ENCODE measurements at regions not wholly inside any gene's neighbourhood (a gene's known extent, or its start where the extent isn't known, plus 50 kb on each side); places are given as distances from the start of the nearest gene placed in this dataset.
A peak's percentile ranks its signal among the peaks of the same experiment; 100 is the strongest.

DNA sequence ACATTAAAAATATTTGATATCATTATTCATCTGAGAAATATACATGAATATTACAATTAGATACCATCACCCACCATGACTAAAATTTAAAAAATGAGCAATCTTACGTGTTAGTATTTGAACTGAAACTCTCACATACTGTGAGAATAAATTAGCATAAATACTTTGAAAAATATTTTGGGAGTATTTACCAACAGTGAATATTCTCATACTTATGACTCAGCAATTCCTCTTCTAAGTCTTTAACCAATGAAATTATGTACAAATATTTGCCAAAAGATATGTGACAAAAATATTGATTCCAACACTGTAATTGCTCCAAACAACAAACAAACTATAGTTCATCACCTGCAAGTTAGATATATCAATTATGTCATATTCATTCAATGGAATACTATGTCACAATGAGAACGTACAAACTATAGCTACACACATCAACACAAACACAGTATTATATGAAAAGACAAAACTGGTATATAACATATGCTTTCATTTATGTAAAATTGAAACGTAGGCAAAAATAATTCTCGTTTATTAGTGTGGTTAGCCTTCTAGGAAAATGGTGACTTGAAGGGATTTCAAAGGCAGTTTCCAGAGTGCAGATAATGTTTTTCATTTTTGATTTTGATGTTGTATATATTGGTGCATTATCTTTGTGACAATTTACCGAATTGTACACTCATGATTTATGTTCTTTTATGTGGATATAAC lies 742.2 kb downstream of the SLC16A7 start:
- Histone ChIP-seq H3K4me1 (ENCODE audit: control insufficient read depth, insufficient read depth, low read length) (no peaks in the 10 kb centered on the region), H3K9me3 (ENCODE audit: control insufficient read depth, low read length) (no peaks in the 10 kb centered on the region), H3K4me3 (ENCODE audit: low read length) (no peak overlapping the region), H3K27me3 (ENCODE audit: control insufficient read depth, insufficient read depth) (no peaks in the 10 kb centered on the region), H3K27ac (ENCODE audit: low read length) (no peak overlapping the region)
- DNase-seq (no peak), ATAC-seq (no peak)
- WGBS, result 74% methylated on average over 5 of the region's 5 CpGs
- intact Hi-C loops (cut with DNase I), result no loop called here

DNA sequence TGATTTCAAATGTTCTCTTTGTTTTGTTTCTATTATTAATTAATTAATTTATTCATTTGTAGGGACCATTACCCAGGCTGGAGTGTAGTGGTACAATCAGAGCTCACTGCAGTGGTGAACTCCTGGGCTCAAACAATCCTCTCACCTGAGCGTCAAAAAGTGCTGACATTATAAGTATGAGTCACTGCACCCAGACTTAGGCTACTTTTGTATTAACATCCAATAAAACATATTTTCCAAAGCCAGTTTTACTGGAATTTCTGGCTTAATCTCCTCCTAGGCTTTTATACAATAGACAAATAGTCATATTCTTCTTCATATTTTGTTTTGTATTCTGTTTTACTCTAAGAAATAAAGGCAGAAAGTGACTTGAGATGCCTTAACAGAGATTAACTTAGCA lies 749.6 kb downstream of the SLC16A7 start:
- WGBS, result 84% methylated on average over 1 of the region's 1 CpG
- intact Hi-C loops (cut with DNase I), result no loop called here
- H3K27me3 ChIP-seq (ENCODE audit: control insufficient read depth, insufficient read depth), result no peaks in the 10 kb centered on the region
- no peaks in the 10 kb centered on the region for H3K9me3 ChIP-seq (ENCODE audit: control insufficient read depth, low read length)
- ATAC-seq (no peak), DNase-seq (no peak)
- no peak overlapping the region for H3K27ac ChIP-seq (ENCODE audit: low read length)
- H3K4me3 ChIP-seq (ENCODE audit: low read length), result no peak overlapping the region
- no peaks in the 10 kb centered on the region for H3K4me1 ChIP-seq (ENCODE audit: control insufficient read depth, insufficient read depth, low read length)

- DNase-seq, result no peak
- Histone ChIP-seq H3K27ac (ENCODE audit: low read length) (no peak overlapping the region), H3K4me1 (ENCODE audit: control insufficient read depth, insufficient read depth, low read length) (no peaks in the 10 kb centered on the region), H3K9me3 (ENCODE audit: control insufficient read depth, low read length) (no peaks in the 10 kb centered on the region), H3K27me3 (ENCODE audit: control insufficient read depth, insufficient read depth) (no peaks in the 10 kb centered on the region), H3K4me3 (ENCODE audit: low read length) (no peak overlapping the region)
- intact Hi-C loops (cut with DNase I), result no loop called here
- no peak for ATAC-seq
- WGBS, result 50% methylated on average over 3 of the region's 3 CpGs
Measured at GRCh38 chr12:60349232-60349978, 753.6 kb downstream of the SLC16A7 start.

GRCh38 chr12:60387356-60387755 lies 791.5 kb downstream of the SLC16A7 start:
- H3K27me3 ChIP-seq (ENCODE audit: control insufficient read depth, insufficient read depth), result no peaks in the 10 kb centered on the region
- no peak for ATAC-seq
- H3K9me3 ChIP-seq (ENCODE audit: control insufficient read depth, low read length), result no peaks in the 10 kb centered on the region
- 95% methylated on average over 12 of the region's 12 CpGs for WGBS
- no peak overlapping the region for H3K4me3 ChIP-seq (ENCODE audit: low read length)
- intact Hi-C loops (cut with DNase I), result no loop called here
- peak in 1 of 3 donors; percentile 28 for DNase-seq
- H3K4me1 ChIP-seq (ENCODE audit: control insufficient read depth, insufficient read depth, low read length), result no peaks in the 10 kb centered on the region
- H3K27ac ChIP-seq (ENCODE audit: low read length), result no peak overlapping the region

DNA sequence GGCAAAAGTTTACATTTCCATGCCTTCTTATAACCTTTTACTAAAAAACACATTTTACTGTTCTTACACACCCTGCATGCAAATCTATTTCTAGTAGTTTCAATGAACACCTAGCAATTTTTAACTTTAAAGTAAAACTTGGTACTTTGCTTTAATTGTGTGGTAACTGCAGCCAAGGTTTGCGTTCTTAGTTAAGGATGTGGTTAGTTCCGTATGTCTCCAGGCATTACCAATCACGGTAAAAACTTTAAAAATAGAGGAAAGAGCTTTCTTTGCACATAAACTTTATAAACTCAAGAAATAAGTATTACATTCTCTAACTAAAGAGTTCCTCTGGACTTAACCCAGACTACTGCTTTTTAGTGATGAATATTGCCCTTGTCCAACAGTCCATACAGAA lies 795.2 kb downstream of the SLC16A7 start:
- intact Hi-C loops (cut with DNase I), result no loop called here
- Histone ChIP-seq H3K4me3 (ENCODE audit: low read length) (no peak overlapping the region), H3K27ac (ENCODE audit: low read length) (no peak overlapping the region), H3K4me1 (ENCODE audit: control insufficient read depth, insufficient read depth, low read length) (no peaks in the 10 kb centered on the region), H3K27me3 (ENCODE audit: control insufficient read depth, insufficient read depth) (no peaks in the 10 kb centered on the region), H3K9me3 (ENCODE audit: control insufficient read depth, low read length) (no peaks in the 10 kb centered on the region)
- ATAC-seq, result no peak
- 75% methylated on average over 3 of the region's 3 CpGs for WGBS
- no peak for DNase-seq

DNA sequence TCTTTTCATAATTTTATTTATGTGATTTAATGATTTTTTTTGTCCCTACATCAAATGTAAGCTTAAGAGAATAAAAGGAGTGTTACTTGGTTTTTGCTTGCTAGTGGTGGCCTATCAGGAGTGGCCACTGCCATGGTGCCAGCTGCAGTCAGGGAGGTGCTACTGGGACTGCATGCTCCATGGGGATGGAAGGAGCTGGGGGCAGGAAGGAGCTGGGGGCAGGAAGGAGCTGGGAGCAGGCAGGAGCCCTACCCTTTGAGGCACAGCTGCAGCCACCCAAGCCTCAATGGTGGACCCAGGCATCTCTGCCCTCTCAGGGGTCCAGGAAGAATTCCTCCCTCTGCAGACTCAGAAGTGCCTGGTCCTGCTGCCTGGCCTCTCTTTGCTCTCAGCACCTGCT lies 796.0 kb downstream of the SLC16A7 start:
- Histone ChIP-seq H3K9me3 (ENCODE audit: control insufficient read depth, low read length) (no peaks in the 10 kb centered on the region), H3K27me3 (ENCODE audit: control insufficient read depth, insufficient read depth) (no peaks in the 10 kb centered on the region), H3K4me3 (ENCODE audit: low read length) (no peak overlapping the region), H3K4me1 (ENCODE audit: control insufficient read depth, insufficient read depth, low read length) (no peaks in the 10 kb centered on the region), H3K27ac (ENCODE audit: low read length) (no peak overlapping the region)
- intact Hi-C loops (cut with DNase I), result no loop called here
- peak in 1 of 3 donors; percentile 29 for DNase-seq
- no peak for ATAC-seq

GRCh38 chr12:60393093-60393492 lies 797.3 kb downstream of the SLC16A7 start:
- Histone ChIP-seq H3K27me3 (ENCODE audit: control insufficient read depth, insufficient read depth) (no peaks in the 10 kb centered on the region), H3K27ac (ENCODE audit: low read length) (no peak overlapping the region), H3K4me3 (ENCODE audit: low read length) (no peak overlapping the region), H3K9me3 (ENCODE audit: control insufficient read depth, low read length) (no peaks in the 10 kb centered on the region), H3K4me1 (ENCODE audit: control insufficient read depth, insufficient read depth, low read length) (no peaks in the 10 kb centered on the region)
- intact Hi-C loops (cut with DNase I), result no loop called here
- ATAC-seq, result no peak
- DNase-seq, result peak in 1 of 3 donors; percentile 21
- 92% methylated on average over 5 of the region's 5 CpGs for WGBS

DNA sequence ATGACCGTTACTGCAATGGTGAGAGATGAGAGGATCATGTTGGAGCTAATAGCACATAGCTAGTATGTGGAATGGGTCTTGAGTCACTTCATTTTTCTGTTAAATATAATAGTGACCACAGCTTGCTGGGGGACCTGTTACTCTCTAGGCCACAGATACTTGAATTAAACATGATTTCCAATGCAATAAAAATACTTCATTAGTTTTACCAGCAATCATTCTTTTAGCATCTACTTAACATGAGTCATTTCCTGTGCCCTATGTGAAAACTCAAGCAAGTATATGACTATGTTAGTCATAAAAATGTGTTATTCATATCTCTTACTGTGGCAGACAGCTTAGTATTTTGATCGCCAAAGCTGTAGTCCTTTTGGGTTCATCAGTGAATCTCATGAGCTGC lies 798.8 kb downstream of the SLC16A7 start:
- intact Hi-C loops (cut with DNase I), result no loop called here
- no peak overlapping the region for H3K27ac ChIP-seq (ENCODE audit: low read length)
- DNase-seq, result no peak

DNA sequence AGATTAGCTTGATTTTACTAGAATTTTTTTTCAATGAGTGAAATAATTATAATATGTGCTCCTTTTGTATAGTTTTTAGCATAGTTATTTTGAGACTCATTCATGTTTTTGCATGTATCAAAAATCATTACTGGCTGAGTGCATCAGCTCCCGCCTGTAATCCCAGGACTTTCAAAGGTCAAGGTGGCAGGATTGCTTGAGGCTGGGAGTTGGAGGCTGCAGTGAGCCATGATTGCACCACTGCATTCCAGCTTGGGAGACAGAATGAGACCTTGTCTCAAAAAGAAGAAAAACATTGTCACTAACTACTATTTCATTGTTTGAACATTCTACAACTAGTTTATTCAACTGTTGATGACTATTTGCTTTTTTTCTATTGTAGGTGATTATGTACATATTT lies 802.7 kb downstream of the SLC16A7 start:
- Histone ChIP-seq H3K27ac (ENCODE audit: low read length) (no peak overlapping the region), H3K4me1 (ENCODE audit: control insufficient read depth, insufficient read depth, low read length) (no peaks in the 10 kb centered on the region), H3K4me3 (ENCODE audit: low read length) (no peak overlapping the region), H3K27me3 (ENCODE audit: control insufficient read depth, insufficient read depth) (no peaks in the 10 kb centered on the region), H3K9me3 (ENCODE audit: control insufficient read depth, low read length) (no peaks in the 10 kb centered on the region)
- ATAC-seq, result no peak
- DNase-seq, result no peak
- intact Hi-C loops (cut with DNase I), result no loop called here
- WGBS, result 85% methylated on average over 1 of the region's 1 CpG

More for the DNA sequence above, 798.8 kb downstream of the SLC16A7 start:
- ATAC-seq, result no peak
- WGBS, result 83% methylated on average over 2 of the region's 2 CpGs
- Histone ChIP-seq H3K9me3 (ENCODE audit: control insufficient read depth, low read length) (no peaks in the 10 kb centered on the region), H3K4me1 (ENCODE audit: control insufficient read depth, insufficient read depth, low read length) (no peaks in the 10 kb centered on the region), H3K4me3 (ENCODE audit: low read length) (no peak overlapping the region), H3K27me3 (ENCODE audit: control insufficient read depth, insufficient read depth) (no peaks in the 10 kb centered on the region)

DNA sequence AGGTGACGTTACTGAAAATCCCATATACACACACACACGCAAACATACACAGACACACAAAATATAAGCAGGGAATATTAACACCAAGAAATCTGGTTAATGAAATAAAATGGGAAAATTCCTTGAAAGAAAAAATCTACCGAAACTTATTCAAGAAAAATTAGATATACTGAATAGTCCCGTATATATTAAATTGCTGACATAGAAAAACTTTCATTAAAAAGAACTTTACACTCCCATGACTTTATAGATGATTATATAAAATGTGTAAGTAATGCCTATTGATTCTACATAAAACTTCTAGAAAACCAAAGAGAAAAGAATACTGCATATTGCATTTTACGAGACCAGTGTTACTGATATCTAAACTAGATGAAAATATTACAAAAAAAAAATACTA lies 803.2 kb downstream of the SLC16A7 start:
- WGBS, result 94% methylated on average over 5 of the region's 5 CpGs
- Histone ChIP-seq H3K27me3 (ENCODE audit: control insufficient read depth, insufficient read depth) (no peaks in the 10 kb centered on the region), H3K27ac (ENCODE audit: low read length) (no peak overlapping the region), H3K4me3 (ENCODE audit: low read length) (no peak overlapping the region), H3K4me1 (ENCODE audit: control insufficient read depth, insufficient read depth, low read length) (no peaks in the 10 kb centered on the region), H3K9me3 (ENCODE audit: control insufficient read depth, low read length) (no peaks in the 10 kb centered on the region)
- no peak for DNase-seq
- no peak for ATAC-seq
- intact Hi-C loops (cut with DNase I), result no loop called here

GRCh38 chr12:60402996-60403395 lies 807.2 kb downstream of the SLC16A7 start:
- intact Hi-C loops (cut with DNase I), result no loop called here
- H3K27me3 ChIP-seq (ENCODE audit: control insufficient read depth, insufficient read depth), result no peaks in the 10 kb centered on the region
- no peaks in the 10 kb centered on the region for H3K4me1 ChIP-seq (ENCODE audit: control insufficient read depth, insufficient read depth, low read length)
- no peak overlapping the region for H3K27ac ChIP-seq (ENCODE audit: low read length)
- no peaks in the 10 kb centered on the region for H3K9me3 ChIP-seq (ENCODE audit: control insufficient read depth, low read length)
- DNase-seq, result no peak
- H3K4me3 ChIP-seq (ENCODE audit: low read length), result no peak overlapping the region
- 79% methylated on average over 3 of the region's 3 CpGs for WGBS
- ATAC-seq, result no peak
